Right ventricle myocardium inferior (tissue), 1 donor: ENCODE measurements at regions not wholly inside any gene's neighbourhood (a gene's known extent, or its start where the extent isn't known, plus 50 kb on each side); places are given as distances from the start of the nearest gene placed in this dataset.
A peak's percentile ranks its signal among the peaks of the same experiment; 100 is the strongest.
"Not testable (repeated sequence)": the region's sequence is repeated elsewhere in the genome, so short reads cannot be mapped to it uniquely, and the experiment has no call there.

Experiments used
- ATAC-seq: fragments of 200-7000 bp; cut with Tn5 transposase; one replicate; pipeline ENCODE4 v1.9.1; 2020; ENCODE audit warnings: mild to moderate bottlenecking, moderate library complexity
- DNase-seq: peaks from one replicate; pipeline ENCODE4 v3.0.0; 2021; ENCODE audit errors: missing footprints
- intact Hi-C: fragments of 100-400 bp; cut with DNase I; formaldehyde crosslinking; loops from one replicate; pipeline ENCODE4 v1.11.0; 2022
- donor health status: DM: no; HTN: yes; CAD: no; lungs with severe emphysema.

GRCh38 chr12:93976024-93976423, 172.4 kb upstream of the PLXNC1 start:
- intact Hi-C loops, result loop anchor here (5.0 to 10.0 kb wide), 4 partner anchors 79 to 474 kb away; partner anchors contain the start of gene CRADD
- no peak for ATAC-seq
- DNase-seq, result no peak

DNA sequence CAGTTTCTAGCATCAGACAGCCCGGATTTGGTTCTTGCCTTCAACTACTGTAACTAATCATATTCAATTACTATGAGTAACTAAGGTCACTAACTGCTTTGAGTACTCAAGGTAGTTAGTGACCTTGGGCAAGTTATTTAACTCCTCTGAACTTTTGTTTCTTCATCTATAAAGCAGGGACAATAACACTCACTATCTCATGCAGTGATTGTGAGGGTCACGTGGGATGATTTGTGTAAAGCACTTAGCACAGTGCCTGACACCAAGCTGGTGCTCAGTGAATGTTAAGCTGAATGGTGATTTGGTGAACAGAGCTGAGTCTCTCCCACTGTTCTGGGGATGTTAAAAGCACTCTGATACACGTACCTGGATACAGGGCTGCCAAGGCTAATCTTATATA, 171.3 kb upstream of the PLXNC1 start:
- no peak for ATAC-seq
- intact Hi-C loops, result loop anchor here (5.0 to 10.0 kb wide), 4 partner anchors 80 to 475 kb away; partner anchors contain the start of gene CRADD
- no peak for DNase-seq

DNA sequence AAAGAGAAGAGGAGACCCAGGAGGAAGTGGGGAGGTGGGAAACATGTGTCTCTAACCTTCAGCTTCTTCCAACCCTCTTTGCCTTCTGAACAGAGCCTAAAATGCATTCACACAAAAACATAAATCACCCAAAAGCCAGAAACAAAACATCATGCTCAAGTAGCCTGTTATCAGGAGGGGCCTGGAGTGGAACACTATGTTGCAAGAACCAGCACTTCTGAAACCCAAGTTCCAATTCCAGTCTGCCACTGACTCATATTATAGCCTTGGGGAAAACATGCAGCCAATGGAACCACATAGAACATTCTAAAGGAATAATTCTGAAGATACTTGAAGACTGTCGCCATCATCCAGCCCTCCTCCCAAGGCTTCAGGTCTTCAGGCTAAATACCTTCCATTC, 169.8 kb upstream of the PLXNC1 start:
- ATAC-seq (peak; percentile 88), DNase-seq (no peak)
- intact Hi-C loops, result loop anchor here (2.0 to 10.0 kb wide), 5 partner anchors 81 to 476 kb away; partner anchors contain the start of gene CRADD

- ATAC-seq, result no peak
Observed at GRCh38 chr12:93979189-93979588, 169.2 kb upstream of the PLXNC1 start.

GRCh38 chr12:93980711-93981110, 167.7 kb upstream of the PLXNC1 start:
- intact Hi-C loops, result no loop called here
- no peak for DNase-seq
- no peak for ATAC-seq

More at GRCh38 chr12:93979189-93979588, 169.2 kb upstream of the PLXNC1 start:
- DNase-seq, result no peak
- intact Hi-C loops, result loop anchor here (2.0 to 10.0 kb wide), 5 partner anchors 82 to 477 kb away; partner anchors contain the start of gene CRADD

GRCh38 chr12:93981411-93981810, 167.0 kb upstream of the PLXNC1 start:
- intact Hi-C loops, result no loop called here
- DNase-seq (no peak), ATAC-seq (no peak)

DNA sequence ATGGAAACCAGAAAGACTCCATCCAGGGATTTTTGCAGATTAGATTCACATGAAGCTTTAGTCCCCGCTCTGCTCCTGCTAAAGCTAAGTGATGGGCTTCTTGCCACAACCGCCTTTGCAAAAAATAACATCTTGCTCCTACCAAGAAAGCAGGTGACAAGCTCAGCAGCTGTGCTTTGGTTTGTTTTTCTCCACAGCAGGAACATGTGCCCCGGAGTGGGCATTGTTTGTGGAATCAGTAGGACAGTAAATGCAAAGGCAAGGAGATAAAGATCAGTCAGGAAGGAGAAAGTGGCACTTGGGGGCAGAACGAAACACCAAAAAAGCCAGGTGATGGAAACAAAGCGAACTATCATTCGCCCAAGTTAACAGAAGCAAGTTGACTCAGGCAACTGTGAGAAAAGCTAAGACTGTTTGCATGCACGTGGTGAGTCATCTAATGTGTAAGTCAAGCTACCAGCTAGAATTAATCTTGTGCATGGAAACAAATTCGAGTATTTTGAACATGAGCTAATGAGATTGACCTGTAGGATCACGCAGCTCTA, 165.5 kb upstream of the PLXNC1 start:
- intact Hi-C loops, result no loop called here
- DNase-seq (no peak), ATAC-seq (no peak)

- no peak for DNase-seq
- intact Hi-C loops, result no loop called here
- ATAC-seq, result no peak
Observed at GRCh38 chr12:93984005-93984404, 164.4 kb upstream of the PLXNC1 start.

GRCh38 chr12:93989949-93990348, 158.4 kb upstream of the PLXNC1 start:
- DNase-seq, result no peak
- no peak for ATAC-seq
- intact Hi-C loops, result loop anchor here (5.0 kb wide), 3 partner anchors 82 to 313 kb away; partner anchors contain the start of gene CRADD

GRCh38 chr12:93990832-93991803, 157.3 kb upstream of the PLXNC1 start:
- DNase-seq (no peak), ATAC-seq (peak; percentile 93)
- intact Hi-C loops, result loop anchor here (1.0 to 5.0 kb wide), 4 partner anchors 81 to 421 kb away; partner anchors contain the start of gene CRADD

DNA sequence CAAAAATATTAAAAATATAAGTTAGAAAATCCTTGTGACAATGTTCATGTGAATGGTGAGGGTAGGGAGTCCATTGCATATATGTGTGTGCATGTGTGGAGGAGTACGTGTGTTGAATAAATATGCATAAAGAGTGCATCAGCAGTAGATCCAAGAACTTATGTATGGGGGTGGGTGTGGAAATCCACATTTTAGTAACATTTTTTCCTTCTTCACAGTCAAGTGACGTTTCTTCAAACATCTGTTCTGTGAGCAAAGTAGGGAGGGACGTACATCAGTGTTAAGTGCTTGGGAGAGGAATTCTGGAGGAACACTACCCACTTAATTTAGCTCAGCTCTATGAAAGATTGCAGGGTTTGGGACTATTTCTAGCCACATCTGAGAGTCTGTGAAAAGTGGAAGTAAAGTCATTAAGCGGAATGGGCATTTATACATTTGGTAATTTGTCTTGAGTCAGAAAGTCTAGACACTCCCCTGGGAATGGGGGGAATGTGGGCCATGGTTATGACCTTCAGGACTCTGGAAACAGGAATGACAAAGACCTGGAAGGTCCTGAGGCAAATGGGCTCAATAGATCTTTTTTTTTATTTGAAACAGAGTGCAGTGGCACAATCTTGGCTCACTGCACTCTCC, 156.4 kb upstream of the PLXNC1 start:
- DNase-seq (no peak), ATAC-seq (no peak)
- intact Hi-C loops, result loop anchor here (1.0 to 5.0 kb wide), 4 partner anchors 80 to 422 kb away; partner anchors contain the start of gene CRADD

GRCh38 chr12:93994721-93995120, 153.7 kb upstream of the PLXNC1 start:
- intact Hi-C loops, result loop anchor here (5.0 kb wide), 3 partner anchors 78 to 317 kb away; partner anchors contain the start of gene CRADD
- DNase-seq (no peak), ATAC-seq (peak; percentile 39)

- intact Hi-C loops, result no loop called here
- ATAC-seq (no peak), DNase-seq (no peak)
Observed at GRCh38 chr12:93996321-93996720, 152.1 kb upstream of the PLXNC1 start.

DNA sequence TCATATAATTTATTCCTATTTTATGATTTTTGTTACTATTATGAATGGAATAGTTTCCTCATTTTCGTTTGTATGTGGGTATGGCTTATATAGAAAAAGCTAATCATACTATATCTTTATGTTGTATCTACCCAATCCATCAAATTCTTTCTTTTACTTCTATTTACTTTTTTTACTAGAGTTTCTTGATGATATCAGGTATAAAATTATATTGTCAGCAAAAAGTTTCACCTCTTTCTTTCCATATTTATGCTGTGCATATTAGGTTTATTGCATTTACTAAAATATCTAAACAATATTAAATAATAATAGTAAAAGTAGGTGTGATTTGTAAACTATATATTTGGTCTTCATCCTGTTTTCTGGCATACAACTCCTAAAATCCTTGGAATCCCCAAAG, 146.7 kb upstream of the PLXNC1 start:
- DNase-seq (no peak), ATAC-seq (no peak)
- intact Hi-C loops, result no loop called here

DNA sequence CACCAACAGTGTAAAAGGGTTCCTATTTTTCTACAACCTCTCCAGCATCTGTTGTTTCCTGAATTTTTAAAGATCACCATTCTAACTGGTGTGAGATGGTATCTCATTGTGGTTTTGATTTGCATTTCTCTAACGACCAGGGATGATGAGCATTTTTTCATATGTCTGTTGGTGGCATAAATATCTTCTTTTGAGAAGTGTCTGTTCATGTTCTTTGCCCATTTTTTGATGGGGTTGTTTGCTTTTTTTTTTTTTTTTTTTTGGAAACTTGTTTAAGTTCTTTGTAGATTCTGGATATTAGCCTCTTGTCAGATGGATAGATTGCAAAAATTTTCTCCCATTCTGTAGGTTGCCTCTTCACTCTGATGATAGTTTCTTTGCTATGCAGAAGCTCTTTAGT, 145.5 kb upstream of the PLXNC1 start:
- ATAC-seq, intact Hi-C loops, DNase-seq: not testable (repeated sequence)

DNA sequence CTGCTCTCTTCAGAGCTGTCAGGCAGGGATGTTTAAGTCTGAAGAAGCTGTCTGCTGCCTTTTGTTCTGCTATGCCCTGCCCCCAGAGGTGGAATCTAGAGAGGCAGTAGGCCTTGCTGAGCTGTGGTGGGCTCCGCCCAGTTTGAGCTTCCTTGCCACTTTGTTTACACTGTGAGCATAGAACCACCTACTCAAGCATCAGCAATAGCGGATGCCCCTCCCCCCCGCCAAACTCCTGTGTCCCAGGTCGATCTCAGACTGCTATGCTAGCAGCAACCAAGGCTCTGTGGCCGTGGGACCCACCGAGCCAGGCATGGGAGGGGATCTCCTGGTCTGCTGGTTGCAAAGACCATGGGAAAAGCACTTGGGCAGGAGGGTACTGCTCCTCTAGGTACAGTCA, 140.5 kb upstream of the PLXNC1 start:
- intact Hi-C loops, DNase-seq, ATAC-seq: not testable (repeated sequence)

- ATAC-seq, result no peak
- DNase-seq, result no peak
- intact Hi-C loops, result no loop called here
Observed at GRCh38 chr12:94010307-94010706, 138.1 kb upstream of the PLXNC1 start.

GRCh38 chr12:94012071-94012470, 136.3 kb upstream of the PLXNC1 start:
- DNase-seq (no peak), ATAC-seq (no peak)
- intact Hi-C loops, result no loop called here

- no peak for ATAC-seq
- intact Hi-C loops, result no loop called here
- no peak for DNase-seq
Observed at GRCh38 chr12:94012590-94012989, 135.8 kb upstream of the PLXNC1 start.
